Mesenchymal stem cell (in vitro differentiated cells and primary cell): ENCODE measurements at regions not wholly inside any gene's neighbourhood (a gene's known extent, or its start where the extent isn't known, plus 50 kb on each side); places are given as distances from the start of the nearest gene placed in this dataset.

Experiments
- DNase-seq: peaks from one replicate; pipeline ENCODE4 v3.0.0-alpha.2; 2013
- H2AFZ ChIP-seq: one replicate; pipeline ENCODE4 v1.6.1; 2013; ENCODE audit warnings: low read depth, mild to moderate bottlenecking, control low read depth, inconsistent platforms, low read length, moderate library complexity
- H2AK5ac ChIP-seq: 2 replicates; pipeline ENCODE4 v1.6.1; 2013; ENCODE audit warnings: low read length, moderate library complexity, mild to moderate bottlenecking, inconsistent platforms; ENCODE audit not compliant: severe bottlenecking
- H2BK120ac ChIP-seq: one replicate; pipeline ENCODE4 v1.6.1; 2013; ENCODE audit warnings: low read depth, mild to moderate bottlenecking, inconsistent platforms, low read length, moderate library complexity
- H2BK12ac ChIP-seq, 2 experiments: one replicate each; pipeline ENCODE4 v1.6.1; 2013; ENCODE audit warnings: inconsistent platforms in 2 of 2, low read length in 2 of 2, mild to moderate bottlenecking in 2 of 2, moderate library complexity in 2 of 2, control low read depth in 1 of 2
- H2BK15ac ChIP-seq: one replicate; pipeline ENCODE4 v1.6.1; 2013; ENCODE audit warnings: mild to moderate bottlenecking, low read depth, inconsistent platforms; ENCODE audit not compliant: poor library complexity, severe bottlenecking
- H2BK5ac ChIP-seq: 2 replicates; pipeline ENCODE4 v1.6.1; 2013; ENCODE audit warnings: low read depth, mild to moderate bottlenecking, low read length, control low read depth, inconsistent platforms; ENCODE audit not compliant: poor library complexity, severe bottlenecking
- H3K14ac ChIP-seq, 2 experiments: one replicate each; pipeline ENCODE4 v1.6.1; 2013; ENCODE audit warnings: inconsistent platforms in 2 of 2, low read length in 2 of 2, control low read depth in 1 of 2, mild to moderate bottlenecking in 1 of 2, moderate library complexity in 1 of 2
- H3K18ac ChIP-seq, 2 experiments: one replicate each; pipeline ENCODE4 v1.6.1; 2013; ENCODE audit warnings: inconsistent platforms in 2 of 2, low read length in 2 of 2, control low read depth in 1 of 2, low read depth in 1 of 2, mild to moderate bottlenecking in 1 of 2
- H3K23ac ChIP-seq, 2 experiments: one replicate each; pipeline ENCODE4 v1.6.1; 2013; ENCODE audit warnings: inconsistent platforms in 2 of 2, low read length in 2 of 2, mild to moderate bottlenecking in 2 of 2, moderate library complexity in 2 of 2, control low read depth in 1 of 2
- H3K27ac ChIP-seq: 2 replicates; pipeline ENCODE4 v1.5.1; 2013; ENCODE audit warnings: mild to moderate bottlenecking, moderate library complexity, low read length, control low read depth, inconsistent platforms; ENCODE audit not compliant: poor library complexity, severe bottlenecking
- H3K27me3 ChIP-seq, 2 experiments: 2 replicates each; pipeline versions ENCODE4 v1.6.1 to v1.7.0; 2013; ENCODE audit warnings: low read length in 2 of 2, mild to moderate bottlenecking in 2 of 2, moderate library complexity in 2 of 2, control low read depth in 1 of 2, inconsistent platforms in 1 of 2; ENCODE audit not compliant: control insufficient read depth in 1 of 2, insufficient read depth in 1 of 2
- H3K36me3 ChIP-seq, 2 experiments: 2 replicates each; pipeline versions ENCODE4 v1.6.1 to v1.7.0; 2013; ENCODE audit warnings: low read length in 2 of 2, control low read depth in 1 of 2, inconsistent platforms in 1 of 2, low read depth in 1 of 2, mild to moderate bottlenecking in 1 of 2; ENCODE audit not compliant: insufficient read depth in 2 of 2, control insufficient read depth in 1 of 2
- H3K4ac ChIP-seq, 2 experiments: one replicate each; pipeline ENCODE4 v1.6.1; 2013; ENCODE audit warnings: inconsistent platforms in 2 of 2, low read length in 2 of 2, mild to moderate bottlenecking in 2 of 2, moderate library complexity in 2 of 2, control low read depth in 1 of 2, low read depth in 1 of 2
- H3K4me1 ChIP-seq: 2 replicates; pipeline ENCODE4 v1.6.1; 2013; ENCODE audit warnings: low read depth, low read length, control low read depth; ENCODE audit not compliant: control insufficient read depth, insufficient read depth
- H3K4me2 ChIP-seq: 2 replicates; pipeline ENCODE4 v1.6.1; 2013; ENCODE audit warnings: low read length, mild to moderate bottlenecking, inconsistent platforms; ENCODE audit not compliant: poor library complexity, severe bottlenecking
- H3K4me3 ChIP-seq, 2 experiments: 2 replicates each; pipeline versions ENCODE4 v1.5.1 to v1.7.0; 2013; ENCODE audit warnings: low read length in 2 of 2, mild to moderate bottlenecking in 2 of 2, control low read depth in 1 of 2, low read depth in 1 of 2; ENCODE audit not compliant: insufficient read depth in 1 of 2
- H3K79me1 ChIP-seq: replicated peaks from 2 replicates; pipeline ENCODE4 v1.6.1; 2013; ENCODE audit warnings: mild to moderate bottlenecking, control low read depth, low read length, inconsistent platforms; ENCODE audit not compliant: poor library complexity, severe bottlenecking
- H3K9ac ChIP-seq: 2 replicates; pipeline ENCODE4 v1.7.0; 2013; ENCODE audit warnings: mild to moderate bottlenecking, low read length, moderate library complexity
- H3K9me3 ChIP-seq: 2 replicates; pipeline ENCODE4 v1.7.0; 2013; ENCODE audit warnings: mild to moderate bottlenecking, low read length; ENCODE audit not compliant: control insufficient read depth
- H4K8ac ChIP-seq: one replicate; pipeline ENCODE4 v1.6.1; 2013; ENCODE audit warnings: inconsistent platforms, mild to moderate bottlenecking, low read length, moderate library complexity
- H4K91ac ChIP-seq: one replicate; pipeline ENCODE4 v1.6.1; 2013; ENCODE audit warnings: mild to moderate bottlenecking, low read length, inconsistent platforms
- WGBS: methylation state at CpG from one replicate; pipeline ENCODE4 v1.1.7; 2013; ENCODE audit warnings: mixed read lengths; 5-methylcytosine and 5-hydroxymethylcytosine counted together

GRCh38 chr9:74317235-74317634 is 179.9 kb upstream of the RORB start:
- DNase-seq: no peak
- H2BK120ac ChIP-seq: no peak overlapping the region
- no peak overlapping the region for H2BK15ac ChIP-seq
- H3K4me1 ChIP-seq: no peaks in the 10 kb centered on the region
- H3K9me3 ChIP-seq: peaks cover 13% of the 10 kb centered on the region
- H3K14ac ChIP-seq: no peak overlapping the region
- H3K23ac ChIP-seq: no peak overlapping the region
- no peak overlapping the region for H3K9ac ChIP-seq
- H3K4ac ChIP-seq: no peak overlapping the region
- H2BK12ac ChIP-seq: no peak overlapping the region
- H3K79me1 ChIP-seq: no peaks in the 10 kb centered on the region
- no peaks in the 10 kb centered on the region for H3K36me3 ChIP-seq
- H2AFZ ChIP-seq: no peak overlapping the region
- no peak overlapping the region for H3K27ac ChIP-seq
- H3K18ac ChIP-seq: no peak overlapping the region
- no peak overlapping the region for H2BK5ac ChIP-seq
- 0% methylated on average over 1 of the region's 1 CpG for WGBS
- H2AK5ac ChIP-seq: no peak overlapping the region
- no peak overlapping the region for H3K4me3 ChIP-seq
- no peak overlapping the region for H4K91ac ChIP-seq
- no peak overlapping the region for H4K8ac ChIP-seq
- no peaks in the 10 kb centered on the region for H3K27me3 ChIP-seq
- H3K4me2 ChIP-seq: no peak overlapping the region

- no peak overlapping the region for H2BK120ac ChIP-seq
- 100% methylated on average over 1 of the region's 2 CpGs for WGBS
- H2AFZ ChIP-seq: no peak overlapping the region
Observed at GRCh38 chr9:74321396-74321795, 175.7 kb upstream of the RORB start.

GRCh38 chr9:74322661-74323314 is 174.3 kb upstream of the RORB start:
- H3K18ac ChIP-seq: no peak overlapping the region
- DNase-seq: no peak
- no peaks in the 10 kb centered on the region for H3K27me3 ChIP-seq
- no peaks in the 10 kb centered on the region for H3K36me3 ChIP-seq
- no peak overlapping the region for H2BK120ac ChIP-seq
- H3K14ac ChIP-seq: no peak overlapping the region
- H3K9ac ChIP-seq: no peak overlapping the region
- no peak overlapping the region for H2BK12ac ChIP-seq
- H4K8ac ChIP-seq: no peak overlapping the region
- H4K91ac ChIP-seq: no peak overlapping the region
- H3K79me1 ChIP-seq: no peaks in the 10 kb centered on the region
- no peak overlapping the region for H2AFZ ChIP-seq
- no peak overlapping the region for H3K4ac ChIP-seq
- H3K4me1 ChIP-seq: no peaks in the 10 kb centered on the region
- H2BK15ac ChIP-seq: no peak overlapping the region
- 44% methylated on average over 2 of the region's 3 CpGs for WGBS
- no peak overlapping the region for H3K27ac ChIP-seq
- H3K9me3 ChIP-seq: peaks cover 4% of the 10 kb centered on the region
- H3K23ac ChIP-seq: no peak overlapping the region
- no peak overlapping the region for H3K4me2 ChIP-seq
- H2BK5ac ChIP-seq: no peak overlapping the region
- H3K4me3 ChIP-seq: no peak overlapping the region
- H2AK5ac ChIP-seq: no peak overlapping the region

More at GRCh38 chr9:74321396-74321795, 175.7 kb upstream of the RORB start:
- Histone ChIP-seq H3K4me3 (no peak overlapping the region), H3K36me3 (no peaks in the 10 kb centered on the region), H3K4me1 (no peaks in the 10 kb centered on the region), H3K9ac (no peak overlapping the region), H2BK12ac (no peak overlapping the region), H3K27me3 (no peaks in the 10 kb centered on the region), H3K14ac (no peak overlapping the region), H4K8ac (no peak overlapping the region), H3K79me1 (no peaks in the 10 kb centered on the region), H2AK5ac (no peak overlapping the region), H3K4me2 (no peak overlapping the region), H3K18ac (no peak overlapping the region), H3K9me3 (peaks cover 7% of the 10 kb centered on the region), H4K91ac (no peak overlapping the region), H2BK15ac (no peak overlapping the region), H3K23ac (no peak overlapping the region), H3K27ac (no peak overlapping the region), H2BK5ac (no peak overlapping the region), H3K4ac (no peak overlapping the region)
- no peak for DNase-seq

- Histone ChIP-seq H3K27ac (no peak overlapping the region), H3K18ac (no peak overlapping the region), H2BK12ac (no peak overlapping the region), H3K36me3 (no peaks in the 10 kb centered on the region), H3K9me3 (no peaks in the 10 kb centered on the region), H3K4me2 (no peak overlapping the region), H3K4me3 (no peak overlapping the region), H3K9ac (no peak overlapping the region), H4K8ac (no peak overlapping the region), H3K4me1 (no peaks in the 10 kb centered on the region), H2AFZ (no peak overlapping the region), H2BK120ac (no peak overlapping the region), H2AK5ac (no peak overlapping the region), H2BK5ac (no peak overlapping the region), H3K27me3 (no peaks in the 10 kb centered on the region), H3K23ac (no peak overlapping the region), H4K91ac (no peak overlapping the region), H3K4ac (no peak overlapping the region), H2BK15ac (no peak overlapping the region), H3K79me1 (no peaks in the 10 kb centered on the region), H3K14ac (no peak overlapping the region)
- no peak for DNase-seq
- WGBS: 52% methylated on average over 1 of the region's 2 CpGs
Observed at GRCh38 chr9:74330487-74331214, 166.5 kb upstream of the RORB start.
